ENCODE measurements at regions not wholly inside any gene's neighbourhood (a gene's known extent, or its start where the extent isn't known, plus 50 kb on each side); places are given as distances from the start of the nearest gene placed in this dataset.

- DNase-seq (ENCODE audit: low spot score in 2 of 2), result no peak
- TF ChIP-seq EP300 (IDR thresholded peaks at IDR 0.05) (no peak), POLR2A (IDR thresholded peaks at IDR 0.05) (no peak)
- H3K27me3 ChIP-seq, result no peaks in the 10 kb centered on the region
- 65 to 78% methylated on average over 2 of the region's 2 CpGs for WGBS, 2 donors
- no peaks in the 10 kb centered on the region for H3K4me1 ChIP-seq
- no peak overlapping the region for H3K27ac ChIP-seq
- no peaks in the 10 kb centered on the region for H3K9me3 ChIP-seq
- H3K36me3 ChIP-seq, result no peaks in the 10 kb centered on the region
- no peak overlapping the region for H3K4me3 ChIP-seq
These were observed 293.9 kb downstream of the BRINP2 start for GRCh38 chr1:177464686-177465085.

GRCh38 chr1:177451191-177451590 is 280.4 kb downstream of the BRINP2 start:
- no peak for TF ChIP-seq POLR2A (IDR thresholded peaks at IDR 0.05)
- TF ChIP-seq EP300 (IDR thresholded peaks at IDR 0.05), result no peak
- Histone ChIP-seq H3K27me3 (no peaks in the 10 kb centered on the region), H3K27ac (no peak overlapping the region), H3K9me3 (peaks cover 0 to 5% (median 0%) of the 10 kb centered on the region in 4 donors), H3K36me3 (no peaks in the 10 kb centered on the region), H3K4me1 (no peaks in the 10 kb centered on the region), H3K4me3 (no peak overlapping the region)
- DNase-seq (ENCODE audit: low spot score in 2 of 2), result no peak
- 86 to 97% methylated on average over 2 of the region's 2 CpGs for whole genome bisulfite sequencing, 2 donors

- Histone ChIP-seq H3K4me3 (no peak overlapping the region), H3K9me3 (no peaks in the 10 kb centered on the region), H3K27ac (no peak overlapping the region), H3K27me3 (no peaks in the 10 kb centered on the region), H3K36me3 (no peaks in the 10 kb centered on the region), H3K4me1 (no peaks in the 10 kb centered on the region)
- no peak for DNase-seq (ENCODE audit: low spot score in 2 of 2)
- WGBS, 2 donors, result 44 to 50% methylated on average over 5 of the region's 5 CpGs
- no peak for TF ChIP-seq POLR2A (IDR thresholded peaks at IDR 0.05)
- TF ChIP-seq EP300 (IDR thresholded peaks at IDR 0.05), result no peak
- TF ChIP-seq CTCF (IDR thresholded peaks at IDR 0.05), result no peak
These were observed 278.0 kb downstream of the BRINP2 start for GRCh38 chr1:177448652-177449357.

- TF ChIP-seq CTCF (IDR thresholded peaks at IDR 0.05) (no peak), EP300 (IDR thresholded peaks at IDR 0.05) (no peak), POLR2A (IDR thresholded peaks at IDR 0.05) (no peak)
- no peaks in the 10 kb centered on the region for H3K36me3 ChIP-seq
- no peak for DNase-seq (ENCODE audit: low spot score in 2 of 2)
- no peaks in the 10 kb centered on the region for H3K9me3 ChIP-seq
- no peak overlapping the region for H3K4me3 ChIP-seq
- H3K27ac ChIP-seq, result no peak overlapping the region
- no peaks in the 10 kb centered on the region for H3K4me1 ChIP-seq
- H3K27me3 ChIP-seq, result no peaks in the 10 kb centered on the region
- 86 to 87% methylated on average over 2 of the region's 2 CpGs for WGBS, 2 donors
These were observed 277.4 kb downstream of the BRINP2 start for GRCh38 chr1:177448036-177448615.

- H3K36me3 ChIP-seq, result no peaks in the 10 kb centered on the region
- no peak overlapping the region for H3K27ac ChIP-seq
- H3K4me3 ChIP-seq, result no peak overlapping the region
- no peak for DNase-seq (ENCODE audit: low spot score in 2 of 2)
- no peaks in the 10 kb centered on the region for H3K9me3 ChIP-seq
- 80 to 82% methylated on average over 3 of the region's 3 CpGs for WGBS, 2 donors
- TF ChIP-seq POLR2A (IDR thresholded peaks at IDR 0.05) (no peak), CTCF (IDR thresholded peaks at IDR 0.05) (no peak), EP300 (IDR thresholded peaks at IDR 0.05) (no peak)
- H3K4me1 ChIP-seq, result no peaks in the 10 kb centered on the region
- H3K27me3 ChIP-seq, result no peaks in the 10 kb centered on the region
These were observed 274.4 kb downstream of the BRINP2 start for GRCh38 chr1:177444997-177445746.

GRCh38 chr1:177443003-177443402 is 272.2 kb downstream of the BRINP2 start:
- no peaks in the 10 kb centered on the region for H3K9me3 ChIP-seq
- H3K4me1 ChIP-seq, result no peaks in the 10 kb centered on the region
- no peaks in the 10 kb centered on the region for H3K27me3 ChIP-seq
- DNase-seq (ENCODE audit: low spot score in 2 of 2), result no peak
- WGBS, 2 donors, result 85% methylated on average over 3 of the region's 3 CpGs
- TF ChIP-seq CTCF (IDR thresholded peaks at IDR 0.05), result no peak
- no peak overlapping the region for H3K4me3 ChIP-seq
- no peaks in the 10 kb centered on the region for H3K36me3 ChIP-seq
- no peak overlapping the region for H3K27ac ChIP-seq

Measured in tibial nerve (tissue), 4 donors.